Vagina (tissue), 2 donors: ENCODE measurements at regions not wholly inside any gene's neighbourhood (a gene's known extent, or its start where the extent isn't known, plus 50 kb on each side); places are given as distances from the start of the nearest gene placed in this dataset.

Source experiments
- CTCF ChIP-seq, 3 experiments: fragments of 450-650 bp in 2 of 3; fragments of 200-600 bp in 1 of 3; sonication (generic) in 1 of 3; IDR thresholded peaks; one replicate each; pipeline ENCODE4 v1.5.1; 2017 to 2019; ENCODE audit warnings: antibody characterized with exemption in 3 of 3, mild to moderate bottlenecking in 2 of 3, moderate library complexity in 2 of 3
- POLR2A ChIP-seq, 2 donors: fragments of 450-650 bp; IDR thresholded peaks; one replicate each; pipeline ENCODE4 v1.6.1; 2017; ENCODE audit warnings: antibody characterized with exemption in 2 of 2, mild to moderate bottlenecking in 2 of 2, moderate library complexity in 2 of 2
- POLR2AphosphoS5 ChIP-seq, 2 donors: sonication (generic); formaldehyde crosslinking; IDR thresholded peaks; one replicate each; pipeline ENCODE4 v1.9.0; 2017; ENCODE audit warnings: antibody characterized with exemption in 2 of 2, mild to moderate bottlenecking in 2 of 2, low read depth in 1 of 2; ENCODE audit not compliant: insufficient read depth in 1 of 2

GRCh38 chr6:4271761-4272470 lies 136.5 kb upstream of the ECI2 start:
- TF ChIP-seq CTCF (IDR thresholded peaks at IDR 0.05) (no peak), POLR2A (IDR thresholded peaks at IDR 0.05) (no peak), POLR2AphosphoS5 (IDR thresholded peaks at IDR 0.05; ENCODE audit: insufficient read depth in 1 of 2, low read depth in 1 of 2) (no peak)
